Renal pelvis (tissue), 1 donor: ENCODE measurements at regions not wholly inside any gene's neighbourhood (a gene's known extent, or its start where the extent isn't known, plus 50 kb on each side); places are given as distances from the start of the nearest gene placed in this dataset.
A peak's percentile ranks its signal among the peaks of the same experiment; 100 is the strongest.
"Not testable (repeated sequence)": the region's sequence is repeated elsewhere in the genome, so short reads cannot be mapped to it uniquely, and the experiment has no call there.

ENCODE experiments used
- DNase-seq: peaks from one replicate; pipeline ENCODE4 v3.0.0-alpha.2; 2013

GRCh38 chr2:149860276-149860921, 272.8 kb upstream of the MMADHC start:
- peak; percentile 64 for DNase-seq

- DNase-seq: no peak
Observed at GRCh38 chr2:149858901-149859634, 271.5 kb upstream of the MMADHC start.

- no peak for DNase-seq
Observed at GRCh38 chr2:149858216-149858615, 270.6 kb upstream of the MMADHC start.

- DNase-seq: no peak
Observed at GRCh38 chr2:149857344-149857743, 269.8 kb upstream of the MMADHC start.

GRCh38 chr2:149855859-149856258, 268.3 kb upstream of the MMADHC start:
- DNase-seq: not testable (repeated sequence)

GRCh38 chr2:149849591-149849990, 262.0 kb upstream of the MMADHC start:
- DNase-seq: no peak

- no peak for DNase-seq
Observed at GRCh38 chr2:149849136-149849535, 261.6 kb upstream of the MMADHC start.

GRCh38 chr2:149841396-149841795, 253.8 kb upstream of the MMADHC start:
- no peak for DNase-seq

- no peak for DNase-seq
Observed at GRCh38 chr2:149832324-149832723, 244.7 kb upstream of the MMADHC start.

- DNase-seq: no peak
Observed at GRCh38 chr2:149828520-149829210, 241.1 kb upstream of the MMADHC start.

GRCh38 chr2:149827585-149828126, 240.1 kb upstream of the MMADHC start:
- DNase-seq: no peak

GRCh38 chr2:149826471-149827125, 239.0 kb upstream of the MMADHC start:
- DNase-seq: no peak

- no peak for DNase-seq
Observed at GRCh38 chr2:149825473-149825872, 237.9 kb upstream of the MMADHC start.

- no peak for DNase-seq
Observed at GRCh38 chr2:149824136-149824535, 236.6 kb upstream of the MMADHC start.

- DNase-seq: no peak
Observed at GRCh38 chr2:149819356-149819957, 231.9 kb upstream of the MMADHC start.

GRCh38 chr2:149816756-149817551, 229.4 kb upstream of the MMADHC start:
- DNase-seq: peak; percentile 28

- DNase-seq: no peak
Observed at GRCh38 chr2:149815941-149816340, 228.4 kb upstream of the MMADHC start.

GRCh38 chr2:149814901-149815300, 227.3 kb upstream of the MMADHC start:
- no peak for DNase-seq

- no peak for DNase-seq
Observed at GRCh38 chr2:149814049-149814448, 226.5 kb upstream of the MMADHC start.

- DNase-seq: no peak
Observed at GRCh38 chr2:149808556-149808955, 221.0 kb upstream of the MMADHC start.

GRCh38 chr2:149806651-149807050, 219.1 kb upstream of the MMADHC start:
- no peak for DNase-seq
